Fibroblast of lung (primary cell): ENCODE measurements at regions not wholly inside any gene's neighbourhood (a gene's known extent, or its start where the extent isn't known, plus 50 kb on each side); places are given as distances from the start of the nearest gene placed in this dataset.

Experiments
- CTCF ChIP-seq, 2 donors: IDR thresholded peaks in 1 of 2; conservative IDR thresholded peaks in 1 of 2; 1 replicate in 1 of 2; 2 replicates in 1 of 2; pipeline ENCODE4 v1.5.1; 2011 to 2012; ENCODE audit warnings: low read length in 2 of 2, control low read depth in 1 of 2, inconsistent platforms in 1 of 2, low read depth in 1 of 2, mild to moderate bottlenecking in 1 of 2
- EZH2 ChIP-seq: IDR thresholded peaks from 2 replicates; pipeline ENCODE4 v1.5.1; 2012; ENCODE audit warnings: low read length, control low read depth, mild to moderate bottlenecking; ENCODE audit errors: missing control alignments

GRCh38 chr17:14482715-14483114 is 181.8 kb downstream of the HS3ST3B1 start:
- TF ChIP-seq CTCF (conservative IDR thresholded peaks at IDR 0.05 in 1 of 2, IDR thresholded peaks at IDR 0.05 in 1 of 2; ENCODE audit: low read depth in 1 of 2, low read length in 2 of 2) (no peak), EZH2 (no peak)
